IMR-90 (cell line): ENCODE measurements at regions not wholly inside any gene's neighbourhood (a gene's known extent, or its start where the extent isn't known, plus 50 kb on each side); places are given as distances from the start of the nearest gene placed in this dataset.

Experiments used
- CEBPB ChIP-seq: IDR thresholded peaks from 2 replicates; pipeline ENCODE4 v1.6.1; 2012; ENCODE audit warnings: low read depth, low read length, improper control_type of control experiment
- CTCF ChIP-seq: conservative IDR thresholded peaks from 2 replicates; pipeline ENCODE4 v1.5.1; 2012; ENCODE audit warnings: mild to moderate bottlenecking, low read depth, low read length, improper control_type of control experiment
- ELK1 ChIP-seq: fragments of 150-350 bp; IDR thresholded peaks from 2 replicates; pipeline ENCODE4 v1.6.1; 2016; ENCODE audit warnings: low read depth, mild to moderate bottlenecking, low read length, moderate library complexity, borderline replicate concordance
- FOS ChIP-seq: fragments of 150-350 bp; IDR thresholded peaks from 2 replicates; pipeline ENCODE4 v1.6.1; 2016; ENCODE audit warnings: low read depth, low read length
- NFE2L2 ChIP-seq: fragments of 150-350 bp; IDR thresholded peaks from 2 replicates; pipeline ENCODE4 v1.6.1; 2016; ENCODE audit warnings: low read depth, mild to moderate bottlenecking, low read length
- POLR2A ChIP-seq: IDR thresholded peaks from 2 replicates; pipeline ENCODE4 v1.6.1; 2012; ENCODE audit warnings: mild to moderate bottlenecking, low read depth, low read length
- RAD21 ChIP-seq: IDR thresholded peaks from 2 replicates; pipeline ENCODE4 v1.6.1; 2012; ENCODE audit warnings: low read length, improper control_type of control experiment
- RCOR1 ChIP-seq: IDR thresholded peaks from 2 replicates; pipeline ENCODE4 v1.6.1; 2012; ENCODE audit warnings: mild to moderate bottlenecking, low read length, improper control_type of control experiment; ENCODE audit not compliant: insufficient replicate concordance
- RFX5 ChIP-seq: IDR thresholded peaks from 2 replicates; pipeline ENCODE4 v1.8.0; 2012; ENCODE audit warnings: low read depth, mild to moderate bottlenecking, low read length, moderate library complexity
- SMC3 ChIP-seq: fragments of 150-350 bp; IDR thresholded peaks from 2 replicates; pipeline ENCODE4 v1.6.1; 2016; ENCODE audit warnings: low read depth, mild to moderate bottlenecking, antibody characterized with exemption, low read length, moderate library complexity
- USF2 ChIP-seq: fragments of 150-350 bp; IDR thresholded peaks from 2 replicates; pipeline ENCODE4 v1.6.1; 2017; ENCODE audit warnings: mild to moderate bottlenecking, antibody characterized with exemption, low read length, low read depth

- TF ChIP-seq USF2 (no peak), POLR2A (no peak), RCOR1 (no peak), CTCF (no peak), NFE2L2 (no peak), SMC3 (no peak), ELK1 (no peak), RAD21 (no peak), CEBPB (no peak), RFX5 (no peak), FOS (no peak)
These were observed 171.2 kb upstream of the RPL34 start for GRCh38 chr4:108449129-108449528.
